BLaER1 treated with 17β-estradiol and CSF1 and Interleukin-3, amounts not matched to agents 10 nM and 100 nM (cell line): ENCODE measurements at regions not wholly inside any gene's neighbourhood (a gene's known extent, or its start where the extent isn't known, plus 50 kb on each side); places are given as distances from the start of the nearest gene placed in this dataset.

Experiments
- H3K27ac ChIP-seq, 11 experiments: shearing (Covaris generic); formaldehyde crosslinking; 2 replicates each; pipeline ENCODE4 v1.8.1; 2022
- H3K27me3 ChIP-seq, 11 experiments: shearing (Covaris generic); formaldehyde crosslinking; 2 replicates each; pipeline ENCODE4 v1.8.1; 2022
- H3K36me3 ChIP-seq, 11 experiments: shearing (Covaris generic); formaldehyde crosslinking; 2 replicates each; pipeline ENCODE4 v1.8.1; 2022
- H3K4me1 ChIP-seq, 10 experiments: shearing (Covaris generic); formaldehyde crosslinking; 2 replicates each; pipeline ENCODE4 v1.8.1; 2022
- H3K4me2 ChIP-seq, 11 experiments: shearing (Covaris generic); formaldehyde crosslinking; 2 replicates each; pipeline ENCODE4 v1.8.1; 2022
- H3K4me3 ChIP-seq, 10 experiments: shearing (Covaris generic); formaldehyde crosslinking; 2 replicates each; pipeline ENCODE4 v1.8.1; 2022
- H3K9ac ChIP-seq, 11 experiments: shearing (Covaris generic); formaldehyde crosslinking; 2 replicates each; pipeline ENCODE4 v1.8.1; 2022
- H3K9me3 ChIP-seq, 11 experiments: shearing (Covaris generic); formaldehyde crosslinking; replicated peaks in 1 of 11; 2 replicates each; pipeline ENCODE4 v1.8.1; 2022
- H4K20me1 ChIP-seq, 11 experiments: shearing (Covaris generic); formaldehyde crosslinking; 2 replicates each; pipeline ENCODE4 v1.8.1; 2022
- Cebpa-rat ChIP-seq, 11 experiments: shearing (Covaris generic); IDR thresholded peaks; 2 replicates each; pipeline ENCODE4 v1.8.1; 2022

- Histone ChIP-seq H4K20me1 (no peaks in the 10 kb centered on the region), H3K36me3 (no peaks in the 10 kb centered on the region), H3K4me3 (no peak overlapping the region), H3K4me2 (no peak overlapping the region), H3K27me3 (no peaks in the 10 kb centered on the region), H3K4me1 (peaks cover 0 to 4% (median 0%) of the 10 kb centered on the region in 10 experiments; a peak in 1 of 20 replicates), H3K9me3 (no peaks in the 10 kb centered on the region), H3K9ac (no peak overlapping the region), H3K27ac (no peak overlapping the region)
- TF ChIP-seq Cebpa-rat (IDR thresholded peaks at IDR 0.05), result no peak
These were observed 103.9 kb upstream of the TSPAN2 start for GRCh38 chr1:115193046-115193828.

GRCh38 chr1:115192200-115192767, 103.0 kb upstream of the TSPAN2 start:
- no peak for TF ChIP-seq Cebpa-rat (IDR thresholded peaks at IDR 0.05)
- H3K36me3 ChIP-seq, result no peaks in the 10 kb centered on the region
- no peak overlapping the region for H3K27ac ChIP-seq
- no peak overlapping the region for H3K4me2 ChIP-seq
- peaks cover 0 to 4% (median 0%) of the 10 kb centered on the region in 10 experiments; a peak in 1 of 20 replicates for H3K4me1 ChIP-seq
- H4K20me1 ChIP-seq, result no peaks in the 10 kb centered on the region
- no peaks in the 10 kb centered on the region for H3K27me3 ChIP-seq
- no peak overlapping the region for H3K9ac ChIP-seq
- no peaks in the 10 kb centered on the region for H3K9me3 ChIP-seq
- H3K4me3 ChIP-seq, result no peak overlapping the region

GRCh38 chr1:115191691-115192090, 102.4 kb upstream of the TSPAN2 start:
- no peak overlapping the region for H3K4me2 ChIP-seq
- no peak overlapping the region for H3K9ac ChIP-seq
- no peaks in the 10 kb centered on the region for H4K20me1 ChIP-seq
- no peak overlapping the region for H3K27ac ChIP-seq
- TF ChIP-seq Cebpa-rat (IDR thresholded peaks at IDR 0.05), result no peak
- no peak overlapping the region for H3K4me3 ChIP-seq
- peaks cover 0 to 4% (median 0%) of the 10 kb centered on the region in 10 experiments; a peak in 1 of 20 replicates for H3K4me1 ChIP-seq
- no peaks in the 10 kb centered on the region for H3K9me3 ChIP-seq
- H3K36me3 ChIP-seq, result no peaks in the 10 kb centered on the region
- no peaks in the 10 kb centered on the region for H3K27me3 ChIP-seq

GRCh38 chr1:115190540-115191170, 101.4 kb upstream of the TSPAN2 start:
- H3K9ac ChIP-seq, result no peak overlapping the region
- no peak overlapping the region for H3K27ac ChIP-seq
- no peaks in the 10 kb centered on the region for H3K27me3 ChIP-seq
- TF ChIP-seq Cebpa-rat (IDR thresholded peaks at IDR 0.05), result no peak
- no peaks in the 10 kb centered on the region for H4K20me1 ChIP-seq
- H3K9me3 ChIP-seq, result no peaks in the 10 kb centered on the region
- no peaks in the 10 kb centered on the region for H3K36me3 ChIP-seq
- no peak overlapping the region for H3K4me3 ChIP-seq
- peaks cover 0 to 4% (median 0%) of the 10 kb centered on the region in 10 experiments; a peak in 1 of 20 replicates for H3K4me1 ChIP-seq
- no peak overlapping the region for H3K4me2 ChIP-seq

GRCh38 chr1:115189814-115190539, 100.7 kb upstream of the TSPAN2 start:
- TF ChIP-seq Cebpa-rat (IDR thresholded peaks at IDR 0.05), result no peak
- Histone ChIP-seq H3K27me3 (no peaks in the 10 kb centered on the region), H3K4me3 (no peak overlapping the region), H3K36me3 (no peaks in the 10 kb centered on the region), H3K4me1 (peaks cover 0 to 7% (median 0%) of the 10 kb centered on the region in 10 experiments; a peak in 1 of 20 replicates), H3K4me2 (peak overlapping the region in 1 of 11 experiments; percentile 29; a peak in 1 of 22 replicates), H3K9ac (no peak overlapping the region), H3K27ac (no peak overlapping the region), H4K20me1 (no peaks in the 10 kb centered on the region), H3K9me3 (no peaks in the 10 kb centered on the region)

- Histone ChIP-seq H3K36me3 (no peaks in the 10 kb centered on the region), H4K20me1 (no peaks in the 10 kb centered on the region), H3K4me1 (peaks cover 0 to 17% (median 0%) of the 10 kb centered on the region in 10 experiments; a peak in 2 of 20 replicates), H3K4me3 (no peak overlapping the region), H3K4me2 (no peak overlapping the region), H3K27ac (no peak overlapping the region), H3K9ac (no peak overlapping the region), H3K27me3 (no peaks in the 10 kb centered on the region), H3K9me3 (no peaks in the 10 kb centered on the region)
- TF ChIP-seq Cebpa-rat (IDR thresholded peaks at IDR 0.05), result no peak
These were observed 99.5 kb upstream of the TSPAN2 start for GRCh38 chr1:115188680-115189395.

- no peak for TF ChIP-seq Cebpa-rat (IDR thresholded peaks at IDR 0.05)
- H3K27me3 ChIP-seq, result no peaks in the 10 kb centered on the region
- H3K4me2 ChIP-seq, result no peak overlapping the region
- H3K4me1 ChIP-seq, result peaks cover 0 to 26% (median 0%) of the 10 kb centered on the region in 10 experiments; a peak in 3 of 20 replicates
- H3K9me3 ChIP-seq, result no peaks in the 10 kb centered on the region
- no peak overlapping the region for H3K9ac ChIP-seq
- no peak overlapping the region for H3K27ac ChIP-seq
- no peak overlapping the region for H3K4me3 ChIP-seq
- H3K36me3 ChIP-seq, result no peaks in the 10 kb centered on the region
- no peaks in the 10 kb centered on the region for H4K20me1 ChIP-seq
These were observed 97.5 kb upstream of the TSPAN2 start for GRCh38 chr1:115186711-115187265.

- Histone ChIP-seq H4K20me1 (no peaks in the 10 kb centered on the region), H3K4me3 (no peak overlapping the region), H3K9ac (no peak overlapping the region), H3K27ac (no peak overlapping the region), H3K36me3 (no peaks in the 10 kb centered on the region), H3K9me3 (no peaks in the 10 kb centered on the region), H3K27me3 (no peaks in the 10 kb centered on the region), H3K4me1 (peaks cover 0 to 26% (median 0%) of the 10 kb centered on the region in 10 experiments; a peak in 3 of 20 replicates), H3K4me2 (no peak overlapping the region; a peak in 1 of 22 replicates)
- TF ChIP-seq Cebpa-rat (IDR thresholded peaks at IDR 0.05), result no peak
These were observed 96.0 kb upstream of the TSPAN2 start for GRCh38 chr1:115185336-115185735.
